ENCODE measurements at regions not wholly inside any gene's neighbourhood (a gene's known extent, or its start where the extent isn't known, plus 50 kb on each side); places are given as distances from the start of the nearest gene placed in this dataset.

GRCh38 chr7:32283546-32283945, 206.6 kb downstream of the LSM5 start:
- no peaks in the 10 kb centered on the region for H3K4me1 ChIP-seq
- no peak for TF ChIP-seq Cebpa-rat (IDR thresholded peaks at IDR 0.05)
- H4K20me1 ChIP-seq, result no peaks in the 10 kb centered on the region
- H3K27me3 ChIP-seq, result no peaks in the 10 kb centered on the region
- H3K9me3 ChIP-seq (replicated peaks in 1 of 11), result no peaks in the 10 kb centered on the region
- no peak overlapping the region for H3K4me2 ChIP-seq
- H3K4me3 ChIP-seq, result no peak overlapping the region
- H3K9ac ChIP-seq, result no peak overlapping the region
- H3K27ac ChIP-seq, result no peak overlapping the region
- no peaks in the 10 kb centered on the region for H3K36me3 ChIP-seq

DNA sequence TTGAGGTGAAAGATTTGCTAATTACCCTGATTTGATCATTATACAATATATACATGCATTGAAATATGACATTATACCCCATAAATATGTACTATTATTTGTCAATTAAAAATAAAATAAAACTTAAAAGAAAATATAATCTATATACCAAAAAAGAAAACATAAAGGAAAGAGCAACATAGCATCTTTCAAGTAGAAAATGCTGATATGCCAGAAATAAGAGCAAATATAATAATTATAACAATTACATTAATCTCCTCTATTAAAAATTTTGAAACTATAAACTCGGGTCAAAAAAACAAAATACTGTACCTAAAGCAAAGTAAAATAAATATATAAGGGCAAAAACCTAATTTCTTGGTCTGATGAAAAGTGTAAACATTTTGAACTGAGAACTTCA, 209.3 kb upstream of the PDE1C start:
- no peaks in the 10 kb centered on the region for H3K27me3 ChIP-seq
- TF ChIP-seq Cebpa-rat (IDR thresholded peaks at IDR 0.05), result no peak
- no peaks in the 10 kb centered on the region for H4K20me1 ChIP-seq
- no peaks in the 10 kb centered on the region for H3K9me3 ChIP-seq (replicated peaks in 1 of 11)
- no peak overlapping the region for H3K9ac ChIP-seq
- no peak overlapping the region for H3K4me3 ChIP-seq
- peaks cover 0 to 8% (median 0%) of the 10 kb centered on the region in 10 experiments; a peak in 3 of 20 replicates for H3K4me1 ChIP-seq
- H3K36me3 ChIP-seq, result no peaks in the 10 kb centered on the region
- H3K27ac ChIP-seq, result no peak overlapping the region
- no peak overlapping the region for H3K4me2 ChIP-seq

DNA sequence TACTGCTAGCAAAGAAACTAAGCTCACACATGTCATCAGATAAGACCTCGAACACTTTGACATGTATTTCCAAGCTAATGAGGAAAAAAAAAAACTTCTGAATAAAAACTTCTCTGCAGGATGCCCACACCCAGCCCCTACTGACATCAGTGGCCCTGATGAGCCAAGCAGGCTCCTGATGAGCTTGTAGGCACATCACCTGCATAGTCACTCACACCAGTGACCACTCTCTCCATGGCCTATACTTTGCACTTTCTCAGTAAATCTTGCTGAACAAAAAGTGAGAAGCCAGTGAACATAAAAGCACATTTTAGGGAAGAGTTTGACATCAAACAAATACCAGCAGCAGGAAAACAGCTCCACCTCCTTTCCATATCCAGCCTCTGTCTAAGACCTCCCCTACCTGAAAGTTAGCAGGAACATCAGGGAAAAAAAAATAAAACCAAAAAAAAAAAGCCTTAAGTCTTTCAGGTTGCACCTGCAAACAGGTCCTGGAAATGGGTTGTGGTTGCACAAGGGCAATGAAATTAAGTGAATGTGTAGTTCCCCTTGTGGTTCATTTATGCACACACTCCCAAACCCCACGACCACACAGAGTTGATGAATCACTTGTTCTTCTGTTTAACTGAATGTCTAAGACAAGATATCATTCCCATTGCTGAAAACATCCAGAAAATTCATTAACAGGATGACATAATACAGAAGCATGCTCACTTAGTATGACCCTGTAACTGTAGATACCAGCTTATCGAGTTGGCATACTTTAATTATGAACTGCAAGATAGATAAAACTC, 205.2 kb upstream of the PDE1C start:
- H3K4me2 ChIP-seq, result peak overlapping the region in 4 of 11 experiments; percentile 2 to 20 (median 6); a peak in 3 of 22 replicates

DNA sequence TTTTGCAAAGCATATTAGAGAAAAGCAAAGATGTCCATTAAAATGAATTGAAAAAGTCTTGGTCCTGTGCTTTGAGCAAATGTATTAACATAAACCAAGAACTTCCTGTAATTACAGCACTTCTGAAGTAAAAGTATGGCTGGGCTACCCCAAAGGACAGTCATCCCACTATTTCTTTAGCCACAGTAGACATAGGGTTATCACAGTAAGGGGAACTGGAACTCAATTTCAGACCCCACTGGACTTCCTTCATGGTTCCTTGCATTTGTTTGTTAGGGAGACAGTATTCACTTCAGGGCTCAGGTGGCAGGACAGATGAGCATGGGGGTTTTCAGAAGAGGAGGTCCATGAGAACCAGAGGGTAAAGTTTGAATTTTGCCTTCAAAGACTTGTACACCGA, 203.1 kb upstream of the PDE1C start:
- H3K36me3 ChIP-seq, result no peaks in the 10 kb centered on the region
- H3K27me3 ChIP-seq, result no peaks in the 10 kb centered on the region
- no peak overlapping the region for H3K4me2 ChIP-seq
- no peak for TF ChIP-seq Cebpa-rat (IDR thresholded peaks at IDR 0.05)
- H3K27ac ChIP-seq, result no peak overlapping the region
- no peaks in the 10 kb centered on the region for H4K20me1 ChIP-seq
- no peak overlapping the region for H3K9ac ChIP-seq
- no peak overlapping the region for H3K4me3 ChIP-seq
- peaks cover 0 to 8% (median 0%) of the 10 kb centered on the region in 10 experiments; a peak in 3 of 20 replicates for H3K4me1 ChIP-seq
- H3K9me3 ChIP-seq (replicated peaks in 1 of 11), result no peaks in the 10 kb centered on the region

More for the DNA sequence above, 205.2 kb upstream of the PDE1C start:
- no peak overlapping the region for H3K27ac ChIP-seq
- H4K20me1 ChIP-seq, result no peaks in the 10 kb centered on the region
- H3K9ac ChIP-seq, result no peak overlapping the region
- H3K4me3 ChIP-seq, result no peak overlapping the region
- no peaks in the 10 kb centered on the region for H3K27me3 ChIP-seq
- H3K9me3 ChIP-seq (replicated peaks in 1 of 11), result no peaks in the 10 kb centered on the region
- no peak for TF ChIP-seq Cebpa-rat (IDR thresholded peaks at IDR 0.05)
- peaks cover 0 to 8% (median 0%) of the 10 kb centered on the region in 10 experiments; a peak in 3 of 20 replicates for H3K4me1 ChIP-seq
- no peaks in the 10 kb centered on the region for H3K36me3 ChIP-seq

- Histone ChIP-seq H3K27me3 (no peaks in the 10 kb centered on the region), H3K27ac (no peak overlapping the region), H3K36me3 (no peaks in the 10 kb centered on the region), H3K9ac (no peak overlapping the region), H4K20me1 (no peaks in the 10 kb centered on the region), H3K4me3 (no peak overlapping the region), H3K9me3 (replicated peaks in 1 of 11) (no peaks in the 10 kb centered on the region), H3K4me2 (no peak overlapping the region), H3K4me1 (peaks cover 0 to 6% (median 0%) of the 10 kb centered on the region in 10 experiments; a peak in 1 of 20 replicates)
- TF ChIP-seq Cebpa-rat (IDR thresholded peaks at IDR 0.05), result no peak
Measured at GRCh38 chr7:32266932-32267475, 196.8 kb upstream of the PDE1C start.

DNA sequence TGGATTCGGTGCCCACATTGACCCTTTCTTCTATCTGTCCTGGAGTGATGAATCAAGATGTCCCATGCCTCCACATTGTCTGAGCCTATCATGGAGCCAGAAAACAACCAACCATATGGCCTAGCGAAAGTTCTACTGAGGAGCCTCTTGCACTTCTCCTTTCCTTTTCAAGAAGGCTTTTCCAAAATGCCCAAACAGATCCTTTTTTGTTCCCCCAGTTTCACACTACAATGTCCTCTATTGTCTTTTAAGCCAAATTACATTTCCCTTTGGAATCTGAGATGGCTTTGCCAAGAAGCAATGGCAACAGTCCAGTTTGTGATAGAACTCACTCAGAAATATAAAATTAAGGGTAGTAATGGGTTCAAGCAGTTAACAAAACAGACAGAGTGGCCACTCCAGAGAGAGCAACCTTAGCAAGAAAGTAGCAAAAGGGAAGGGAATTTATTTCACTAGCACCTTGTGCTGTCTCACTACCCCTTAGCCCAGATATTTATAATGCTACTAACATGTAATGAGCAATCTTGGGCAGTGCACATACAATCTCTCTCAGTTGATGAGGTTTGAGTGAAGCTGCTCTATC, 194.6 kb upstream of the PDE1C start:
- H3K9ac ChIP-seq, result no peak overlapping the region
- no peaks in the 10 kb centered on the region for H3K27me3 ChIP-seq
- H3K36me3 ChIP-seq, result no peaks in the 10 kb centered on the region
- H3K4me3 ChIP-seq, result no peak overlapping the region
- peaks cover 0 to 6% (median 0%) of the 10 kb centered on the region in 10 experiments; a peak in 1 of 20 replicates for H3K4me1 ChIP-seq
- H3K27ac ChIP-seq, result no peak overlapping the region
- H3K4me2 ChIP-seq, result no peak overlapping the region
- no peaks in the 10 kb centered on the region for H3K9me3 ChIP-seq (replicated peaks in 1 of 11)
- TF ChIP-seq Cebpa-rat (IDR thresholded peaks at IDR 0.05), result no peak
- H4K20me1 ChIP-seq, result no peaks in the 10 kb centered on the region

DNA sequence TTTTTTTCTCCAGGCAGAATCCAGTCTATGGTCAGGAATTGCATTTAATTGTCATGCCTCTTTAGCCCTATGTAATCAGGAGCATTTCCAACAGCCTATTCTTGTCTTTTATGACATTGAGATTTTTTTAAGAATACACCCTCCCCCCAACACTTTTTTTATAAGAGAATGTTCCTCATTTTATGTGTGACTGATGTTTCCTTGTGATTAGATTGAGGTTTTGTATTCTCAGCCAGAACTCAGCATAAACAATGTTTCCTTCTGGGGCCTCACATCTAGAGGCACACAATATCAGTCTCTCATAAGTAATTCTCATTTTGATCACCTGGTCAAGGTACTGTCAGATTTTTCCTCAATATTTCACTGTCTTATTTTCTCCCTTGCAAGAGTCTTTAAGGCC, 193.4 kb upstream of the PDE1C start:
- H3K4me1 ChIP-seq, result peaks cover 0 to 6% (median 0%) of the 10 kb centered on the region in 10 experiments; a peak in 2 of 20 replicates
- H3K9me3 ChIP-seq (replicated peaks in 1 of 11), result no peaks in the 10 kb centered on the region
- TF ChIP-seq Cebpa-rat (IDR thresholded peaks at IDR 0.05), result no peak
- H3K36me3 ChIP-seq, result no peaks in the 10 kb centered on the region
- no peak overlapping the region for H3K4me3 ChIP-seq
- no peak overlapping the region for H3K9ac ChIP-seq
- H3K4me2 ChIP-seq, result 0 out of 22 replicates have a peak overlapping the region, but pooled peaks of 1 of the 11 experiments have one; percentile 1
- no peaks in the 10 kb centered on the region for H4K20me1 ChIP-seq
- H3K27me3 ChIP-seq, result no peaks in the 10 kb centered on the region
- no peak overlapping the region for H3K27ac ChIP-seq

GRCh38 chr7:32262315-32262714, 192.1 kb upstream of the PDE1C start:
- no peaks in the 10 kb centered on the region for H3K36me3 ChIP-seq
- peaks cover 0 to 16% (median 0%) of the 10 kb centered on the region in 10 experiments; a peak in 6 of 20 replicates for H3K4me1 ChIP-seq
- no peak overlapping the region for H3K9ac ChIP-seq
- H3K4me3 ChIP-seq, result no peak overlapping the region
- no peak for TF ChIP-seq Cebpa-rat (IDR thresholded peaks at IDR 0.05)
- H3K27ac ChIP-seq, result no peak overlapping the region
- no peak overlapping the region for H3K4me2 ChIP-seq
- H3K27me3 ChIP-seq, result no peaks in the 10 kb centered on the region
- H3K9me3 ChIP-seq (replicated peaks in 1 of 11), result no peaks in the 10 kb centered on the region
- no peaks in the 10 kb centered on the region for H4K20me1 ChIP-seq

DNA sequence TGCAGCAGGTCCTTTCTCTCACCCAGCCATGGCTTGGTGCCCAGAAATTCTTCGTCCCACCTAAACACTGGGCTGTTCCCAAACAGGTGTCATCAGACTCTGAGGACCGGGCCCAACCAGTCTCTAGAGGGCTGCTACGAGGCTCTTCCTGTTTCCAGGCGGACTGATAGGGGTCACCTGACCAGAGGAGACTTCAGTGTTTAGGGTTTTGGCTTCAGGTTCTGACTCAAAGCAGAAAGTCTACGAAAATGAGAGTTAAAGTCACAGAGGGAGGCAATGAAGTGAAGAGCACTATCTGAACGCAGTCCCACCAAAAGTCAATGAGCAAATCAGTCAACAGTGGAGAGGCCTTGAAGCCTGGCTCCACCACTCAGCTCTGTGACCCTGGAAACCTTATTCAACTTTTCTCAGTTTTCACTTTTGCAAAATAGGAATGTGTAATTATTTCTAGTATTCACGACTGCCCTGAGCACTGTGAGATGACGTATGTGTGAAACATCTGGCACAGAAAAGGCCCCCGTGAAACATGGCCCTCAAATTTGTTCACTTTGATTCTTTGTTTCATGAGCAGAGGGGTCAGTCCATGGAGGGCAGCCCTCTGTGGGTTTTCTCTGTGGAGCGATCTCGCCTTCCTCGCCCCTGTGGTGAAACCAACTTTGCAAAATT, 189.9 kb upstream of the PDE1C start:
- Histone ChIP-seq H3K9me3 (replicated peaks in 1 of 11) (no peaks in the 10 kb centered on the region), H3K27ac (no peak overlapping the region), H3K9ac (no peak overlapping the region), H3K4me3 (no peak overlapping the region), H3K36me3 (no peaks in the 10 kb centered on the region), H3K4me2 (no peak overlapping the region), H3K4me1 (peaks cover 0 to 16% (median 0%) of the 10 kb centered on the region in 10 experiments; a peak in 6 of 20 replicates), H3K27me3 (no peaks in the 10 kb centered on the region), H4K20me1 (no peaks in the 10 kb centered on the region)
- TF ChIP-seq Cebpa-rat (IDR thresholded peaks at IDR 0.05), result no peak

Measured in BLaER1 treated with 17β-estradiol and CSF1 and Interleukin-3, amounts not matched to agents 10 nM and 100 nM (cell line).